GM21576 (cell line): ENCODE measurements at regions not wholly inside any gene's neighbourhood (a gene's known extent, or its start where the extent isn't known, plus 50 kb on each side); places are given as distances from the start of the nearest gene placed in this dataset.
"Not testable (repeated sequence)": the region's sequence is repeated elsewhere in the genome, so short reads cannot be mapped to it uniquely, and the experiment has no call there.

Source experiments
- ATAC-seq: cut with Tn5 transposase; IDR thresholded peaks from one replicate; pipeline ENCODE4 v1.9.1; 2021; ENCODE audit warnings: mild to moderate bottlenecking, moderate library complexity; ENCODE audit not compliant: unreplicated experiment

DNA sequence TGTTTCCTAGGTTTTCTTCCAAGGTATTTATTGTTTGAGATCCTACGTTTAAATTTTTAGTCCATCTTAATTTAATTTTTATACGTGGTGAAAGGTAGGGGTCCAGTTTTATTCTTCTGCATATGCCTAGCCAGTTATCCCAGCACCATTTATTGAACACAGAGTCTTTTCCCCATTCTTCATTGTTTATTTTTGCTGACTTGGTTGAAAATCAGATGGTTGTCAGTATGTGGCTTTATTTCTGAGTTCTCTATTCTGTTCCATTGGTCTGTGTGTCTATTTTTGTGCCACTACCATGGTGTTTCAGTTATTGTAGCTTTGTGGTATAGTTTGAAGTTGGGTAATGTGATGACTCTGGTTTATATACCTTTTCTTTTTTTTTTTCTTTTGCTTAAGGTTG, 753.0 kb upstream of the GOT2 start:
- ATAC-seq = no peak

GRCh38 chr16:59484833-59485516, 750.9 kb upstream of the GOT2 start:
- no peak for ATAC-seq

DNA sequence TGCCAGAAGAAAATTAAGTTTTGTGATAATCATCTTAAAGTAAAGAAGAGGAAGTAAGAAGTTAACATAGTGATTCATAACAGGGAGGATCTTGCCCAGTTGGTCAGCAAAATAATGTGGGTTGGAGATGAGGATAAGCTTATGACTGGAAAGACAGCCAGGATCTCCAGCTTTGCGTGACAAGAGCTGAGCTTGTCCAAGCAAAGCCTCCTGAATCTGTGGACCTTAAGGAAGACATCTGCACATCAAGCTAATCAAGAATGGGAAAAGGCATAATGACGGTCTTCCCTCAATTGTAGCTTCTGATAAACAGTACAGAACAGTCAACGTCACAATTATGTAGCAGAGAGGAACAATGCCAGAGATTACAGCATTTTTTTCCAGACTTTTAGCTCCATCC, 744.7 kb upstream of the GOT2 start:
- no peak for ATAC-seq

GRCh38 chr16:59470556-59470955, 736.4 kb upstream of the GOT2 start:
- no peak for ATAC-seq

DNA sequence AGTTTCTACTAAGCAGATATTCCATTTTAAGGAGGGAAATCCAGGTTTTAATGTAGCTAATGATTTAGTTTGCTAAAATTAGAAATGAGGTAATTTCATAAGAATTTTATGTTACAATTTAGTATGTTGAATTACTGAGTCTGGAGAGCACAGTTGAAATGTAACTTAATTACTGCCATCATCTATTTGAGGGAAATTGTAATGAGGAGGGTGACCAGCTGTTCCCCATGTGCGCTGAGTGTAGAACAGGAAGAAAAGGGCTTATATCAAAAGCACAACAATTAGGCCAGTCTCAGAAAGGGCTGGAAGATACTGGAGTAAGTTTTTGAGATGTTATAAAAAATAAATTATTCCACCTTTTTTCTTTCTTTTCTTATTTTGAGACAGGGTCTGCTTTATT, 735.1 kb upstream of the GOT2 start:
- ATAC-seq = no peak

- ATAC-seq = no peak
These were observed 729.7 kb upstream of the GOT2 start for GRCh38 chr16:59463776-59464175.

DNA sequence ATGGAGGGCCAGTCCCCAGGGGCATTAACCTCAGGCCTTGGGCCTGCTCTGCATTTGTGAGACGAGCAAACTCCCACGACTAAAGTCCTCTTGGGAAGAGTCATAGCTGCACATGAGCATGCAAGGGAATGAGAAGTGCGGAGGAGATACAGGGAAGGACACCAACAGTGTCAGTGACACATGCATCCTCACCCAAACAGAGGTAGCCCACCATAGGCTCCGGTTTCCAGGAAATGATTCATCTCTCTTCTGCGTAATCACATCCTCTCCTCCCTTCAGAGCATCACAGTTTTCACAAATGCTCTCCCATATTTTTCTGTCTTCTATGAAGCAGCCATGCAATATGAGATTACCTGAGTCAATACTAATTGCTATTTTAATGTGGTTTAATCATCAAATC, 725.7 kb upstream of the GOT2 start:
- no peak for ATAC-seq

DNA sequence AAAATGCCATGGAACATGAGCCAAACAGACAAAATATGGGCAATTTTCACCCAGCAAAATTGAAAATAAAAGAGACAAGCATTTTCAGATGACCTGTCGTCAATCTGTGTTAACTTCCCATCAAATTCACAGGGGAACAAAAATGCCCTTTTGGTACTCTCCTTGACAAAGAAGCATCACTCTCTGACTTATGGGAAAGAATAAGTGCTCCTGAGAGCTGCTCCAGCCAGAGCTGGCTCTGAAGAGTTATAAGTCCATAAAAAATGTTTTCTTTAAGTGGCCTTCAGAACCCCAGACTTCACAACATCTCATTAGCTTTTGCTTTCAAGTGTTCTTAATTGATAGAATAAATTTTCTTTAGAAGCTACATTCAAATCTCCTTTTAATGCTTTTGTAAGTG, 721.4 kb upstream of the GOT2 start:
- no peak for ATAC-seq

DNA sequence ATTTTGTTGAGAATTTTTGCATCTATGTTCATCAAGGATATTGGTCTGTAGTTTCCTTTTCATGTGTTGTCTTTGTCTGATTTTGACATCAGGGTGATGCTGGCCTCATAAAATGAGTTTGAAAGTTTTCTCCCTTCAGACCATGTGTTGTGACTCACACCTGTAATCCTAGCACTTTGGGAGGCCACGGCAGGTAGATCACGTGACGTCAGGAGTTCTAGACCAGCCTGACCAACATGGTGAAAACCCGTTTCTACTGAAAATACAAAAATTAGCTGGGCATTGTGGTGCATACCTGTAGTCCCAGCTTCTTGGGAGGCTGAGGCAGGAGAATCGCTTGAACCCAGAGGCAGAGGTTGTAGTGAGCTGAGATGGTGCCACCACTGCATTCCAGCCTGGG, 716.4 kb upstream of the GOT2 start:
- not testable (repeated sequence) for ATAC-seq

GRCh38 chr16:59440502-59440901, 706.4 kb upstream of the GOT2 start:
- no peak for ATAC-seq

DNA sequence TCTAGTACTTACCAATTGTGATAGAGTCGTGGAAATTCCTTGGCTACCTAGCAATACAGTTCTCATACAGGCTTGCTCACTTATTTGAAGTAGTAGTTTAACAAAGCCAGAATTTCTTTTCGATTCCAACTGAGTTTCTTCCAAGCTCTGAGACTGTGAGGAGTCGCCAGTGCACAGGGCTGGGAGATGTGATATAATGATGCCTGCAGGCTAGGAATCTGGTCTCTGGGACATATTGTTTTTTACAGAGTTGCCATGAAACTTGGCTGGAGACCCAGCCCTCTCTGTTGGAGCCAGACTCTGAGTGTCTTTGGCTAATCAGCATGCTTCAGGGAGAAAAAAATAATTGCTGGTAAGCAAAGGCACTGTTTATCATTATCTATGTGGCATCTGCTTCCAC, 698.8 kb upstream of the GOT2 start:
- no peak for ATAC-seq

DNA sequence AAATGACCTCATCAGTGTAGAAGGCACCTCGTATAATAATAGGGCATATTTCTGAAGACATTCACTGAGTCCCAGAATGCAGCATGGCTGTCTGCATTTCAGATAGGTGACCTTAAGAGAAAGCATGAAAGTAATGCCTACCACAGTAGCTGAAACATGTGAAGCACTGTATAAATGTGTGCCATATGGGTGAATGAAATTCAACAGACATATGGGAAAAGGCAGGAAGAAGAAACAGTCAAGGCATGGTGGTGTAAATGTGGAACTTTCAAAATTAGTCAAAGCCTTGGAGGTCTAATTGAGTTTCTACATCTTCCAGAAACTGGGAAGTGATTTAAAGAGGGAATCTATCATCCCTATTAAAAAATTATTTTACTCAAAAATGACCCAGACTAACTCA, 698.2 kb upstream of the GOT2 start:
- ATAC-seq = no peak

GRCh38 chr16:59424714-59425273, 690.7 kb upstream of the GOT2 start:
- no peak for ATAC-seq

DNA sequence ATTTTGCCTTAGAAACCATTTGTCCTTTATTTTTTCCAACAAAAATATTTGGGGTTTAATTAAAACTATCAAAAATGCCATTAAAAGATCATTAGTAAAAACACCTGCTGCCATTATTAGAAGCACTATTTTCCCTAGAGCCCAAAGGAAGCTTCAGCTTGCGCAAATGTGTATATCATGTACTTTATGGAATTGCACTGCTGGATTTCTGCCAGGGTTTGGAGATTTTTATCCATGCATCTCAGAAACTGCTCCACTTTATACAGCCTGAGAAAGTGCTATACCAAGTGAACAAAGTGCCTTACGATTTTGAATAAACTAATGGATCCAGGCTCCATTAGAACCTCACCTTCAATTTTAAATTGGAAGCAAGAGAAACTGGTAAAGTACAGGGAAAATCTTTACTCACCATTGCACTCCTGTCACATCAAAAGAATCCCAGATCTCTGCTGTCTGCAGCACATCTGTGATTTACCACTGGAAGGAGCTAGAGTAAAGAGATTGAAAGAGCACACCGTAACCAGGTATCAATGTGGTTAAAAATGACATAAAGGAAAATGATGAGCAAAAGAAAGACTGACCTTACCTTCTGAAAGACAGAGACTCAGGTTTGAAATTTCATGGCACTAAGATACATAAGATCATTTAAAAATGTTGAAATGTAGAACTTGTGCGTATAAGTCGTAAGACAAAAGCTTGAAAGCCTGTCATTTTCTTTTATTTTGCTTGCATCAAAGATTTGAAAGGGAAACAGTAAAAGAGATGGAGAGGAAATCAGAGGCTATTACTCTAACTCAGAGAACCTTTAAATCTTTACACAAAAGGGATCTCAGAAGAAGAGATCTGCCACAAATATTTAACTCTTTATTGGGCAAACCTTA, 678.1 kb upstream of the GOT2 start:
- ATAC-seq = no peak

DNA sequence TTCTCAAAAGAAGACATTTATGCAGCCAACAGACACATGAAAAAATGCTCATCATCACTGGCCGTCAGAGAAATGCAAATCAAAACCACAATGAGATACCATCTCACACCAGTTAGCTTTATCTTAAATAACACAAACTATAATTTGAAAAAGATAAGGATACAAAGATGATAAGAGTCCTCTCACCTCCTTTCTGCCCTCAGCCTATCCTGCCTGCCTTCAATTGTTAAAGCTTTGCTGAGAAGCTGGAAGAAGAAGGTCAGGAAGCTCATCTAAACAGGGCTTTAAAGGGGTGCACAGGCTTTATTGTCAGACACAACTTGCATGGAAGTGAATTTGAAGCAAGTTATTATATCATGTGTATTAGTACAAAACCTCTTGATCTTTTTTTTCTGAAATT, 676.3 kb upstream of the GOT2 start:
- no peak for ATAC-seq

DNA sequence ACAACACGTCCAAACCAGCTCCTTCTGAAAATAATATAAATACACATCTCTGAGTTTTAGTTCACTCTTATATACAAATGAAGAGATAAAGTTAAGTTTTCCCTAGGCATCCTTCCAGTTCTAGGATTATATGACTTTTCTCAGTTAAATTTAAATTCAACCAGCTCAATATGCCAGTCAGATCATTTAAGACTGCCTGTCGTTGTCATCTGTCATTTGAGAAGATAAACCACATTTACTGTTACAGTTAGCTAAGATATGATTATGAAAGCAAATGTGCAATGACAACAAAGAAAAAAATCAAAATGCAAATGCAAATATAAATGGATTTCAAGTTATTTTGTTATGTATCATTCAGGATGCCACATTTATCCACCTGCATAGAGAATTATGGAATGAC, 671.7 kb upstream of the GOT2 start:
- ATAC-seq = no peak

DNA sequence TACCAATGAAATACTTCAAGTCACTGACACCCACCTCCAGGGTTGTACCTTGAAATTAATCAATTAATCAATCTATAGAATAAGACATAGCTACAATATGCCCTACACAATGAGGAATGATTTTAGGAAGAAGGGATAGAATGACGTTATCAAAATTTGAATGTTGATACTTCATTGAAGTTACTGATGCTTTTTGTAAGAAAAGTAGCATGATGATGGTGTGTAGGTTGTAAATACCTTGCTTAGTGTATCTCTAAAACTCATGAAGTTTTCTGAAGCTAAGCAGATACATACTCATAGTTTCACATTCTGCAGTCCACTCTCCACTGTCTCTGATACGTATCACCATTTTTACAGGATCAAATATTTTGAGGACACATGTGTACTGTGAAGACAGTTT, 670.4 kb upstream of the GOT2 start:
- ATAC-seq = no peak

- no peak for ATAC-seq
These were observed 666.7 kb upstream of the GOT2 start for GRCh38 chr16:59400830-59401229.

DNA sequence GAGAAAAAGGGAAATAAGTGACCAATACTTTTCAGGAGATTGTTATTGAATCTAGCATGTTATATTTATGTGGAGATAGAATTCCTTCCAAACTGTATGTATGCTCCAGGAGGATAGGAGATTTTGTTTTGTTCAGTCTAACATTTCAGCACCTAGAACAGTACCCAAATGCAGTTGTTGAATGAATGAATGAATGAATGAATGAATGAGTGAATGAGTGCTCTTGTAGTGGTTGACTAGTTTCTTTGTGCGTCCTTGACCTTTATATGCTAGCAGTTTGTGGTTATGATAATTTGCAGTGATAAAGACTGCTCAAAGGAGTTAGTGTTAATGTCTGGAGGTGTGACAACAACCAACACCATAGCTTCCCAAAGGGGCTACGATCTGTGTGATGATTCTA, 663.5 kb upstream of the GOT2 start:
- ATAC-seq = no peak

DNA sequence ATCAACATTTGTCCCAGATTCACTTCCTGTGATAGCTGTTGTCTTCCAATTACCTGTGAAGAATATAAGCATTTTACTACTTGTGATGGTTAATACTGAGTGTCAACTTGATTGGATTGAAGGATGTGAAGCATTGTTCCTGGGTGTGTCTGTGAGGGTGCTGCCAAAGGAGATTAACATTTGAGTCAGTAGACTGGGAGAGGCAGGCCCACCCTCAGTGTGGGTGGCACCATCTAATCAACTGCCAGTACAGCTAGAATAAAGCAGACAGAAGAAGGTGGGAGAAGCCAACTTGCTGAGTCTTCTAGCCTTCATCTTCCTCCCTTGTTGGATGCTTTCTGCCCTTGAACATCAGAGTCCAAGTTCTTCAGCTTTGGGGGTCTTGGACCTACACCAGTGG, 660.4 kb upstream of the GOT2 start:
- ATAC-seq = no peak

DNA sequence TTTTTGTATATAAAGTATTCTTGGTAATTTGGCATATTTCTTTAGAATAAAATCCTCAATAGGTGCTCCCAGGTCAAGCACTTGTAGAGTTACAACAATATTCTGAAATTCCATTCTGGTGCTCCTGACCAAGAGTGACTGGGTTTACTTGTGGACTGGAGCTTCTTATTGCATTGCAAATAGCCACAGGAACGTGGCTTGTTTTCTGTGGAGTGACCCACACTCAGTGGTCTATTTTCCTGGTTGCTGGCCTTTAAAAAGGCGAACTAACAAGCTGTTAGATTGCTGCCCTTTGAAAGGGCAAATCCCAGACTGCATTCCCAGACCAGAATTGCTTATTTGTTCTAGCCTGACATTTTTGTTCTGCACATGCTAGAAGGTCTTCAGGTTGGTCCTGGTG, 658.8 kb upstream of the GOT2 start:
- ATAC-seq = no peak
